Mucosa of stomach (tissue), 1 donor: ENCODE measurements at regions not wholly inside any gene's neighbourhood (a gene's known extent, or its start where the extent isn't known, plus 50 kb on each side); places are given as distances from the start of the nearest gene placed in this dataset.
"Not testable (repeated sequence)": the region's sequence is repeated elsewhere in the genome, so short reads cannot be mapped to it uniquely, and the experiment has no call there.

Source experiments
- H3K27me3 ChIP-seq: one replicate; pipeline ENCODE4 v1.7.0; 2013; ENCODE audit warnings: mild to moderate bottlenecking, low read length; ENCODE audit not compliant: control insufficient read depth, insufficient read depth
- H3K36me3 ChIP-seq: one replicate; pipeline ENCODE4 v1.7.0; 2013; ENCODE audit warnings: low read length; ENCODE audit not compliant: control insufficient read depth, insufficient read depth
- H3K4me1 ChIP-seq: one replicate; pipeline ENCODE4 v1.7.0; 2013; ENCODE audit warnings: mild to moderate bottlenecking, low read length; ENCODE audit not compliant: control insufficient read depth, insufficient read depth
- H3K4me3 ChIP-seq: one replicate; pipeline ENCODE4 v1.7.0; 2013; ENCODE audit warnings: low read length
- H3K9ac ChIP-seq: one replicate; pipeline ENCODE4 v1.7.0; 2013; ENCODE audit warnings: mild to moderate bottlenecking, low read length, moderate library complexity
- H3K9me3 ChIP-seq: one replicate; pipeline ENCODE4 v1.7.0; 2013; ENCODE audit warnings: mild to moderate bottlenecking, low read length, moderate library complexity; ENCODE audit not compliant: control insufficient read depth
- donor health status: Pancreatic carcinoma.

DNA sequence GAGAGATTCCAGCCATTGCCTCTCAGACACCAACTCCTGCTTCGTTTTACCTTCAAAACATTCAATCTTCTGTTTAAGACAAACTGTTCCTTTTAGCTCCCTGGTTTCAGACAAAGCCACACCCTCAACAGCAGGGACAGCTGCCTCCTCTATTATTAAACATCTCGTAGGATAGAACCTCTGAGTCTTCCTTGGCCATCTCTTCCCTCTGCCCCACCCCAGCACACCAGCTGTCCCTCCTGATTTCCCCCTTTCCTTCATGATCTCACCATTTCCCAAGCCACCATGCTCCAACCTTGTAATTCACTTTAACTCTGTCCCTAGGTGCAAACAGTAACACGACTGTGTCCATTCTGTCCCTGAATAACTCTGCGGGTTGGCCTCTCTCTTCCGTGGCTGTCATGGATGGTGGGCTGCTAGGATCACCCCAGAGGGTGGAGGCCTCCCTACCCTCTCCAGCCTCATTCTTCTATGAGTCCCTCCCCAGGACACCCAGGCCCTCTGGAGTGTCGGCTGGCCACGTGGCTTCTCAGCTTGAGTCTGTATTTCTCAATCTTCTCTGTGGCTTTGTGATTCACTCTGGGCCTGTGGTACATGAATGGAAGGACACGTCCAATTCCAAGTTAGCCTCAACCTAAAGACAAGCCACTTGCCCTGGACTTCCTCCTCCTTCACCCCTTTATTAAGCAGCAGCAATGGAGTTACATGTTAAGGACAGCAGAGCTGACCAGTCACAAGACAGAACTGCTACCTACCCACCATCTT is 349.9 kb downstream of the FBXW7 start:
- no peaks in the 10 kb centered on the region for H3K36me3 ChIP-seq
- no peaks in the 10 kb centered on the region for H3K27me3 ChIP-seq
- no peaks in the 10 kb centered on the region for H3K9me3 ChIP-seq
- H3K4me3 ChIP-seq = no peak overlapping the region
- no peak overlapping the region for H3K9ac ChIP-seq
- no peaks in the 10 kb centered on the region for H3K4me1 ChIP-seq

DNA sequence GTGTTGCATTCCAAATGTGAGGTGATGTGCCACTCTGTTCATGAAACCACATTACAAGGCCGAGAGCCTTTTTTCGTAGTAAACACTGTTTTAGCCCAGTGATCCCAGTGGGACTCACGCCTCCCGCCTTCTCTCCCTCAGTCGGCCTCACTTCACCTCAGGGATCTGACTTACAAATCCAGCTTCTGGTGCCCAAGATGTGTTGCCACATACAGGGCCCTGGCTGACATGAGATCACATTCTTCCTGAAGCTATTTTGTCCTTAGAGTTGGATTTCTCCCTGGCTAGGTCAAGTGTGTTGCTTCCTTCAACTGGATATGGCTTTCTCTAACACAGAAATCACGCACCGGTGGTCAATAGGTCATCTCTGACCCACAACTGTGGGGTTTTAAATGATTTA is 354.7 kb downstream of the FBXW7 start:
- Histone ChIP-seq H3K36me3 (no peaks in the 10 kb centered on the region), H3K4me1 (no peaks in the 10 kb centered on the region), H3K27me3 (no peaks in the 10 kb centered on the region), H3K4me3 (no peak overlapping the region), H3K9me3 (no peaks in the 10 kb centered on the region), H3K9ac (no peak overlapping the region)

DNA sequence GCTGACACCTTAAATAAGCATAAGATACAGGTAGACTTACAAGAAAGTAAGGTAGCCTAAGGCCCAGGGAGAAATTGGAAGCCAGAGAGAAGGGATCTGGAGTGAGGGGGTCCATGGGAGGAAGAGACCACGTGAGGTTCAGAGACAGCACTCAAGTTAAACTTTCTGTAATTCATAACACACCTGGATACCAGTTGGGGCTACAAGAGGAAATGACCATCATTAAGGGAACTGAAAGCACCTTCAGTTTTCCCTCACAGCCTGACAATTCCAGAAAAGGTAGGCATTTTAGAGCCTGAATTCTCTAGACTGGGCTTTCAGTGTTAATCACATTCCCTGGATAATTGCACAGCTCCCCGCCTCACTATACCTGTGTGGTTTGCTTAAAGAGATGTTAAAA is 355.5 kb downstream of the FBXW7 start:
- Histone ChIP-seq H3K4me1 (no peaks in the 10 kb centered on the region), H3K9ac (no peak overlapping the region), H3K27me3 (no peaks in the 10 kb centered on the region), H3K9me3 (no peaks in the 10 kb centered on the region), H3K4me3 (no peak overlapping the region), H3K36me3 (no peaks in the 10 kb centered on the region)

DNA sequence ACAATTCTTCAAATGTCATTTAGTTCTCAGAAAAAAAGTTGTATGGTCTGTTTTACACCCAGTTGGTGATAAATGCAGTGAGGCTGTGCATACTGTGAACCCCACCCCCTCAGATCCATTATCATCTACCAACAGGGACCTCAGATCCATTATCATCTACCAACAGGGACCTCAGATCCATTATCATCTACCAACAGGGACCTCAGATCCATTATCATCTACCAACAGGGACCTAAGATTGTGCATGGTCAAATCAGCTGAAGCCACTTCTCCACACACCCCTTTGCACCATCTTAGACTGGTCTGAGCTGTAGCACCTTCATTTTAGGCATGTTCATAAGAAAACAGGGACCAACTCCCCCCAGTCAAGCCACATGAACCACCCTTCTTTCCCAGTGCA is 358.4 kb downstream of the FBXW7 start:
- not testable (repeated sequence) for H3K4me3 ChIP-seq, H3K4me1 ChIP-seq, H3K36me3 ChIP-seq, H3K27me3 ChIP-seq, H3K9me3 ChIP-seq, H3K9ac ChIP-seq

DNA sequence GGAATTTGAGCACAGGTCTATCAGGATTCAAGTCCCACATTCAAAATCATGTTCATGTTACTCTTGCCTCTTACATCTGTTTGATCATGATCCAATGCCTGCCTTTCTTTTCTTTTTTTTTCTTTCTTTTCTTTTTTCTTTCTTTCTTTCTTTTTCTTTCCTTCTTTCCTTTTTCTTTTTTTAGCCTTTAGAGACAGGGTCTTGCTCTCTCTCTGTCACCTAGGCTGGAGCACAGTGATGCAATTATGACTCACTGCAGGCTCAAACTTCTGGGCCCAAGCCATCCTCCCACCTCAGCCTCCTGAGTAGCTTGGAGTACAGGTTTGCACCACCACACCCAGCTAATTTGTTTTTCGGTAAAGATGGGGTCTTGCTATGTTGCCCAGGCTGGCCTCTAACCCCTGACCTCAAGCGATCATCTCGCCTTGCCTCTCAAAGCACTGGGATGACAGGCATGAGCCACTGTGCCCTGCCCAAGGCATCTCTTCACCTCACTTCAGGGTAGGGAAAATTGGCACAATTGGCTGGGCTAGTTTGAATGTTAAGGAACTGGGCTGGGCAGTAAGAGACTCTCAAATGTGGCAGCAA is 359.2 kb downstream of the FBXW7 start:
- H3K4me1 ChIP-seq = no peaks in the 10 kb centered on the region
- H3K4me3 ChIP-seq = no peak overlapping the region
- H3K36me3 ChIP-seq = no peaks in the 10 kb centered on the region
- H3K9ac ChIP-seq = no peak overlapping the region
- H3K9me3 ChIP-seq = no peaks in the 10 kb centered on the region
- no peaks in the 10 kb centered on the region for H3K27me3 ChIP-seq

- Histone ChIP-seq H3K4me1 (no peaks in the 10 kb centered on the region), H3K36me3 (no peaks in the 10 kb centered on the region), H3K9ac (no peak overlapping the region), H3K9me3 (no peaks in the 10 kb centered on the region), H3K4me3 (no peak overlapping the region), H3K27me3 (no peaks in the 10 kb centered on the region)
Measured at GRCh38 chr4:152175586-152175985, 360.3 kb downstream of the FBXW7 start.

DNA sequence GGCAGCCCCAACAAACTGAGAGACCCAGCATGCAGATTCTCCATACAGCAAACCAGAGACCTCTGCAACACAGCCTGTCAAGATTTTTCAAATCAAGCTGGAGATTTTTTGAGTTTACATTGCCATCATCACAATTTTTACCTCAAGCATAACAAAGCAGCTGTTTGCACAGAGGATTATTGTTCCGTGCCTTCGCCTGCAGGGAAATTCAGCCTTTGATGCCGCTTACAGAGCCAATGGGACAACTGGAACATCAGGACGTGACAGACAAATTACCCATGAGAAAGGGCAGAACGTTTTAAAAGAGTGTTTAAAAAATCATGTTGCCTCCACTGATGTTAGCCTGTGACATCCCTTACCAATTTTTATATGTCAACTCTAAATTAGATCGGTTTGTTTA is 363.7 kb downstream of the FBXW7 start:
- no peaks in the 10 kb centered on the region for H3K27me3 ChIP-seq
- H3K36me3 ChIP-seq = no peaks in the 10 kb centered on the region
- H3K4me1 ChIP-seq = no peaks in the 10 kb centered on the region
- no peaks in the 10 kb centered on the region for H3K9me3 ChIP-seq
- no peak overlapping the region for H3K9ac ChIP-seq
- no peak overlapping the region for H3K4me3 ChIP-seq

GRCh38 chr4:152171556-152171955 is 364.3 kb downstream of the FBXW7 start:
- H3K36me3 ChIP-seq = no peaks in the 10 kb centered on the region
- no peaks in the 10 kb centered on the region for H3K4me1 ChIP-seq
- no peaks in the 10 kb centered on the region for H3K9me3 ChIP-seq
- no peak overlapping the region for H3K4me3 ChIP-seq
- H3K9ac ChIP-seq = no peak overlapping the region
- no peaks in the 10 kb centered on the region for H3K27me3 ChIP-seq

DNA sequence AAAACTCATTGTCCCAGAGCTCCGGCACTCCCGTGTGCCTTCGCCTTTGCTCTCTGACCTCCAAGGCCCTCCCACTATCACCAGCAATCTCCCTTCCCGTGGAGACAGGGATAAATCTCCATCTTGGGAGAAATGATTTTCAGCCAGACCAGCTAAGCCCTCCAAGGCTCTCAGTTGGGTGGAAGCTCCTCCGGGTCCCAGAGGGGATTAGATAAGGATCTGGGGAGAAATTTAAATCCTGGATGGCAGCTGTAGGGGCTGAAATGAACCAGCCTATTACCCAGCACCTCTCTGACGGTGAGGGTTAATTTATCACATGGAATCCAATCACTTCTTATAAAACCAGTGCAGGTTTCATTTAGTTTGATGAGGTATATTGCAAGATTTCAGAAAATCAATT is 366.2 kb downstream of the FBXW7 start:
- Histone ChIP-seq H3K36me3 (no peaks in the 10 kb centered on the region), H3K9me3 (no peaks in the 10 kb centered on the region), H3K4me1 (no peaks in the 10 kb centered on the region), H3K27me3 (no peaks in the 10 kb centered on the region), H3K9ac (no peak overlapping the region), H3K4me3 (no peak overlapping the region)

GRCh38 chr4:152168987-152169616 is 366.8 kb downstream of the FBXW7 start:
- H3K4me3 ChIP-seq = no peak overlapping the region
- no peak overlapping the region for H3K9ac ChIP-seq
- no peaks in the 10 kb centered on the region for H3K9me3 ChIP-seq
- no peaks in the 10 kb centered on the region for H3K36me3 ChIP-seq
- no peaks in the 10 kb centered on the region for H3K27me3 ChIP-seq
- no peaks in the 10 kb centered on the region for H3K4me1 ChIP-seq

GRCh38 chr4:152166567-152166966 is 369.3 kb downstream of the FBXW7 start:
- Histone ChIP-seq H3K9me3 (no peaks in the 10 kb centered on the region), H3K9ac (no peak overlapping the region), H3K27me3 (no peaks in the 10 kb centered on the region), H3K36me3 (no peaks in the 10 kb centered on the region), H3K4me1 (no peaks in the 10 kb centered on the region), H3K4me3 (no peak overlapping the region)

GRCh38 chr4:152165846-152166245 is 370.0 kb downstream of the FBXW7 start:
- Histone ChIP-seq H3K27me3 (no peaks in the 10 kb centered on the region), H3K4me1 (no peaks in the 10 kb centered on the region), H3K9me3 (no peaks in the 10 kb centered on the region), H3K9ac (no peak overlapping the region), H3K4me3 (no peak overlapping the region), H3K36me3 (no peaks in the 10 kb centered on the region)
